ENCODE measurements at regions not wholly inside any gene's neighbourhood (a gene's known extent, or its start where the extent isn't known, plus 50 kb on each side); places are given as distances from the start of the nearest gene placed in this dataset.

- no peaks in the 10 kb centered on the region for H3K36me3 ChIP-seq (ENCODE audit: control insufficient read depth, insufficient read depth, low read length)
- H3K36me3 Mint-ChIP-seq (ENCODE audit: low read depth), result no peaks in the 10 kb centered on the region
- DNase-seq, result no peak
- TF ChIP-seq CTCF (conservative IDR thresholded peaks at IDR 0.05), result no peak
- no peak overlapping the region for H3K4me3 Mint-ChIP-seq
- no peak overlapping the region for H3K27ac ChIP-seq (ENCODE audit: low read depth, low read length)
- no peak overlapping the region for H3K4me3 ChIP-seq (ENCODE audit: low read length)
- H3K27me3 Mint-ChIP-seq (ENCODE audit: insufficient read depth), result no peaks in the 10 kb centered on the region
- H3K9me3 Mint-ChIP-seq, result peaks cover 3% of the 10 kb centered on the region
- no peaks in the 10 kb centered on the region for H3K4me1 ChIP-seq (ENCODE audit: control insufficient read depth, insufficient read depth, low read length)
- H3K9me3 ChIP-seq (ENCODE audit: control insufficient read depth, low read length), result peaks cover 5% of the 10 kb centered on the region
- no CpG with 5 or more reads among the region's 1 CpG for WGBS, 2 experiments (ENCODE audit: insufficient coverage in 1 of 2, insufficient read length in 1 of 2)
- H3K27me3 ChIP-seq (ENCODE audit: control insufficient read depth, insufficient read depth, low read length, poor library complexity, severe bottlenecking), result no peaks in the 10 kb centered on the region
- H3K9ac ChIP-seq (ENCODE audit: extremely low read depth, low read length, poor library complexity, severe bottlenecking), result no peak overlapping the region
- H3K27ac Mint-ChIP-seq, result no peak overlapping the region
- no peaks in the 10 kb centered on the region for H3K4me1 Mint-ChIP-seq
These were observed 1105.7 kb downstream of the REEP3 start for GRCh38 chr10:64626924-64627323.

DNA sequence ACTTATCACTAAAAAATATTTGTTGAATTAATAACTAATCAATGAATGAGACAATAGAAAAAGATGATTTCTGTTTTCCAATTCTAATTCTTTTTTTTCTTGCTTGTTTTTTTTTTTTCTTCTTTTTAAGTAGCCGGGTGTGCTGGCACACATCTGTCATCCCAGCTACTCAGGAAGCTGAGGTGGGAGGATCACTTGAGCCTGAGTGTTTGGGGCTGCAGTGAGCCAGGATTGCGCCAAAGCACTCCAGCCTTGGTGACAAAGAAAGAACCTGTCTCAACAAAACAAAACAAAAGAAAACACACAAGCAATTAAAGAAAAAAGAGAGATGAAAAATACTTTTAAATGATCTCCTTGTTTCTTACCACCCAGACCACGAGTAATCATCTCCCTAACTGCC lies 1109.3 kb downstream of the REEP3 start:
- Histone ChIP-seq H3K36me3 (ENCODE audit: control insufficient read depth, insufficient read depth, low read length) (no peaks in the 10 kb centered on the region), H3K27me3 (ENCODE audit: control insufficient read depth, insufficient read depth, low read length, poor library complexity, severe bottlenecking) (no peaks in the 10 kb centered on the region), H3K9me3 (ENCODE audit: control insufficient read depth, low read length) (peaks cover 5% of the 10 kb centered on the region), H3K27ac (ENCODE audit: low read depth, low read length) (no peak overlapping the region), H3K9ac (ENCODE audit: extremely low read depth, low read length, poor library complexity, severe bottlenecking) (no peak overlapping the region), H3K4me1 (ENCODE audit: control insufficient read depth, insufficient read depth, low read length) (no peaks in the 10 kb centered on the region), H3K4me3 (ENCODE audit: low read length) (no peak overlapping the region)
- no peak overlapping the region for H3K27ac Mint-ChIP-seq
- H3K9me3 Mint-ChIP-seq, result no peaks in the 10 kb centered on the region
- no peaks in the 10 kb centered on the region for H3K27me3 Mint-ChIP-seq (ENCODE audit: insufficient read depth)
- H3K36me3 Mint-ChIP-seq (ENCODE audit: low read depth), result no peaks in the 10 kb centered on the region
- no peak for TF ChIP-seq CTCF (conservative IDR thresholded peaks at IDR 0.05)
- no peak for DNase-seq
- WGBS, 2 experiments (ENCODE audit: insufficient coverage in 1 of 2, insufficient read length in 1 of 2), result 86% methylated on average over 3 of the region's 3 CpGs; no CpG with 5 or more reads in 1 of the 2 experiments
- no peaks in the 10 kb centered on the region for H3K4me1 Mint-ChIP-seq
- no peak overlapping the region for H3K4me3 Mint-ChIP-seq

- Histone ChIP-seq H3K9me3 (ENCODE audit: control insufficient read depth, low read length) (no peaks in the 10 kb centered on the region), H3K4me1 (ENCODE audit: control insufficient read depth, insufficient read depth, low read length) (no peaks in the 10 kb centered on the region), H3K36me3 (ENCODE audit: control insufficient read depth, insufficient read depth, low read length) (no peaks in the 10 kb centered on the region), H3K27ac (ENCODE audit: low read depth, low read length) (no peak overlapping the region), H3K4me3 (ENCODE audit: low read length) (no peak overlapping the region), H3K9ac (ENCODE audit: extremely low read depth, low read length, poor library complexity, severe bottlenecking) (no peak overlapping the region), H3K27me3 (ENCODE audit: control insufficient read depth, insufficient read depth, low read length, poor library complexity, severe bottlenecking) (no peaks in the 10 kb centered on the region)
- Mint-ChIP-seq H3K4me1 (peaks cover 4% of the 10 kb centered on the region), H3K27ac (no peak overlapping the region), H3K9me3 (no peaks in the 10 kb centered on the region), H3K4me3 (no peak overlapping the region), H3K36me3 (ENCODE audit: low read depth) (no peaks in the 10 kb centered on the region), H3K27me3 (ENCODE audit: insufficient read depth) (no peaks in the 10 kb centered on the region)
- no peak for TF ChIP-seq CTCF (conservative IDR thresholded peaks at IDR 0.05)
- no peak for DNase-seq
These were observed 1114.7 kb downstream of the REEP3 start for GRCh38 chr10:64635906-64636305.
